HepG2 (cell line): ENCODE measurements at regions not wholly inside any gene's neighbourhood (a gene's known extent, or its start where the extent isn't known, plus 50 kb on each side); places are given as distances from the start of the nearest gene placed in this dataset.

Experiments
- CCDC6 ChIP-seq: sonication (generic); formaldehyde crosslinking; IDR thresholded peaks from 2 replicates; pipeline ENCODE4 v1.8.1; 2022; ENCODE audit warnings: mild to moderate bottlenecking, missing genetic modification reagents, moderate library complexity
- FOXA3 ChIP-seq: IDR thresholded peaks from 2 replicates; pipeline ENCODE4 v1.6.1; 2016; ENCODE audit warnings: missing genetic modification reagents, missing compliant biosample characterization
- FOXP1 ChIP-seq, 2 experiments: fragments of 450-650 bp in 1 of 2; IDR thresholded peaks; 2 replicates each; pipeline ENCODE4 v1.6.1; 2017 to 2018; ENCODE audit warnings: antibody characterized with exemption in 1 of 2
- HHEX ChIP-seq: IDR thresholded peaks from 2 replicates; pipeline ENCODE4 v1.6.1; 2016; ENCODE audit warnings: control low read depth
- HMG20A ChIP-seq: IDR thresholded peaks from 2 replicates; pipeline ENCODE4 v1.6.1; 2016; ENCODE audit warnings: borderline replicate concordance
- ISL2 ChIP-seq: sonication (generic); formaldehyde crosslinking; IDR thresholded peaks from 2 replicates; pipeline ENCODE4 v1.5.0; 2020; ENCODE audit warnings: missing genetic modification reagents
- KLF15 ChIP-seq: sonication (generic); formaldehyde crosslinking; IDR thresholded peaks from 2 replicates; pipeline ENCODE4 v1.8.1; 2023; ENCODE audit warnings: borderline replicate concordance, mild to moderate bottlenecking, inconsistent platforms, missing genetic modification reagents, mixed read lengths
- KLF16 ChIP-seq, 2 experiments: sonication (generic) in 1 of 2; formaldehyde crosslinking in 1 of 2; IDR thresholded peaks; 2 replicates each; pipeline versions ENCODE4 v1.6.1 to v1.8.0; 2016 to 2023; ENCODE audit warnings: missing genetic modification reagents in 2 of 2, missing compliant biosample characterization in 1 of 2
- MIER3 ChIP-seq: IDR thresholded peaks from 2 replicates; pipeline ENCODE4 v1.6.1; 2016; ENCODE audit warnings: missing compliant biosample characterization, borderline replicate concordance
- NCOA2 ChIP-seq: sonication (generic); formaldehyde crosslinking; IDR thresholded peaks from 2 replicates; pipeline ENCODE4 v1.8.0; 2022; ENCODE audit warnings: inconsistent platforms
- NCOR1 ChIP-seq: fragments of 200-600 bp; sonication (generic); IDR thresholded peaks from 2 replicates; pipeline ENCODE4 v1.7.0; 2017; ENCODE audit warnings: antibody characterized with exemption, low read length, borderline replicate concordance
- RCOR2 ChIP-seq: IDR thresholded peaks from 2 replicates; pipeline ENCODE4 v1.6.1; 2016; ENCODE audit warnings: missing biosample characterization, missing genetic modification reagents
- SUZ12 ChIP-seq: fragments of 150-350 bp; IDR thresholded peaks from 2 replicates; pipeline ENCODE4 v1.6.1; 2014; ENCODE audit warnings: low read depth, low read length
- ZNF296 ChIP-seq: sonication (generic); formaldehyde crosslinking; conservative IDR thresholded peaks from 2 replicates; pipeline ENCODE4 v1.5.0; 2020; ENCODE audit warnings: mild to moderate bottlenecking, missing genetic modification reagents
- ZNF652 ChIP-seq: IDR thresholded peaks from 2 replicates; pipeline ENCODE4 v1.6.1; 2016; ENCODE audit warnings: low read depth, borderline replicate concordance
- TF ChIP-seq, protein P1 (sequence below): sonication (generic); formaldehyde crosslinking; IDR thresholded peaks from 2 replicates; pipeline ENCODE4 v1.4.0; 2020; ENCODE audit warnings: missing genetic modification reagents
- TF ChIP-seq, protein P2 (sequence below): sonication (generic); formaldehyde crosslinking; IDR thresholded peaks from 2 replicates; pipeline ENCODE4 v1.8.0; 2022; ENCODE audit warnings: missing genetic modification reagents, mild to moderate bottlenecking, inconsistent platforms, borderline replicate concordance
- TF ChIP-seq, protein P3 (sequence below): sonication (generic); formaldehyde crosslinking; IDR thresholded peaks from 2 replicates; pipeline ENCODE4 v1.4.0; 2020; ENCODE audit warnings: missing genetic modification reagents
- TF ChIP-seq, protein P4 (sequence below): sonication (generic); formaldehyde crosslinking; IDR thresholded peaks from 2 replicates; pipeline ENCODE4 v1.5.0; 2020; ENCODE audit warnings: missing genetic modification reagents, mild to moderate bottlenecking, borderline replicate concordance
- TF ChIP-seq, protein P5 (sequence below): sonication (generic); formaldehyde crosslinking; IDR thresholded peaks from 2 replicates; pipeline ENCODE4 v1.4.0; 2020; ENCODE audit warnings: missing genetic modification reagents, mild to moderate bottlenecking, borderline replicate concordance

DNA sequence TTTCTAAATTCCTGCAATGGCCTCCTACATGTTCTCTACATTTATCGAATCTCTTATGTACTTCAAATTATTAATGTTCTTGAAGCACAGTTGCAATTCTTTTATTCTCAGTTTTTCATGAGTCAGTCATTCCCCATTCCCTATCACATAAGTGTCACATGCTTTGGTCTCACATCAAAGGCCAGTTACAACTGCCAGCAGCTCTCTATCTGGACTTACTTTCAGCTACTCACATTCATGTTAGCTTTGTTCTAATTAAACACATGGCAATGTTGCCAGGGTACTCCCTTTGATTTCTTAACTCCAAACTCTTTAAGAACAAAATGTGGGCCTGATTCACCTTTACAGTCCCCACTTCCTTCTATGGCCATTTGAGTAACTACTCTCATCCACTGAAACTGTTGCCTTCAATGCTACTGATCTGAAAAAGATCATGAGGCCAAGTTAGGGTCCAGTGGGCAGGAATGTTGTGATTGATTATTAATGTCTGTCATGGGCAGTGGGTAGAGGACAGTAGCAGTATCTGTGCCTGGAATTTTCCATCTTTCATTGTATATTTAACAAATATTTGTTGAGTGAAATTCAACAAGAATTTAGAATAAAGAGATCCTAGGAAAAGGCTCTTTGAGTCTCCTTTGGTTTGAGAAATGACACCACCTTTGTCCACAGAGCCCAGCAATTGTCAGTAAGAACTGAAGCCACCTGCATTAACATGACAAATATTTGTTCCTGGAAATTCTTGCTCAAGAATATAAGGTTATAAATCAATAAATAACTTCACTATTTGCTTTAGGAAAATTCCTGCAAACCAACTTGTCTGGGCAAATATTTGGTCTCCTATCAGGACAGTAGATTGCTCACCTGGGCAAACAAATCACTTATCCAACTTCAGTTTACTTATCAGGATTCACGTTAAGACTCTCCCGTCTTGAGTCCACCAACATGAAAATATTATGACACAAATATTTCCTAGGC is 153.6 kb upstream of the SAMSN1 start (continued):
- TF ChIP-seq, protein P1, sequence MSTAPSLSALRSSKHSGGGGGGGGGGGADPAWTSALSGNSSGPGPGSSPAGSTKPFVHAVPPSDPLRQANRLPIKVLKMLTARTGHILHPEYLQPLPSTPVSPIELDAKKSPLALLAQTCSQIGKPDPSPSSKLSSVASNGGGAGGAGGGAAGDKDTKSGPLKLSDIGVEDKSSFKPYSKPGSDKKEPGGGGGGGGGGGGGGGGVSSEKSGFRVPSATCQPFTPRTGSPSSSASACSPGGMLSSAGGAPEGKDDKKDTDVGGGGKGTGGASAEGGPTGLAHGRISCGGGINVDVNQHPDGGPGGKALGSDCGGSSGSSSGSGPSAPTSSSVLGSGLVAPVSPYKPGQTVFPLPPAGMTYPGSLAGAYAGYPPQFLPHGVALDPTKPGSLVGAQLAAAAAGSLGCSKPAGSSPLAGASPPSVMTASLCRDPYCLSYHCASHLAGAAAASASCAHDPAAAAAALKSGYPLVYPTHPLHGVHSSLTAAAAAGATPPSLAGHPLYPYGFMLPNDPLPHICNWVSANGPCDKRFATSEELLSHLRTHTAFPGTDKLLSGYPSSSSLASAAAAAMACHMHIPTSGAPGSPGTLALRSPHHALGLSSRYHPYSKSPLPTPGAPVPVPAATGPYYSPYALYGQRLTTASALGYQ (CRISPR knock-in tag), result peak; percentile 90
- TF ChIP-seq, protein P2, sequence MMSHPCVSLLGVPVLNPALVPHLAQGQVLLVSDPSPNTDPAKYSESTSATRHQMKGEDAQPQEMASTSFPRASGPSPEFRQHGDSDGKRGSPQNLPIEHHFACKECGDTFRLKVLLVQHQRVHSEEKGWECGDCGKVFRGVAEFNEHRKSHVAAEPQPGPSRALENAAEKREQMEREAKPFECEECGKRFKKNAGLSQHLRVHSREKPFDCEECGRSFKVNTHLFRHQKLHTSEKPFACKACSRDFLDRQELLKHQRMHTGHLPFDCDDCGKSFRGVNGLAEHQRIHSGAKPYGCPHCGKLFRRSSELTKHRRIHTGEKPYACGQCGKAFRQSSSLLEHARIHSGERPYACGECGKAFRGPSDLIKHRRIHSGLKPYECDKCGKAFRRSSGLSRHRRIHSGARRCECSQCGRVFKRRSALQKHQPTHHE, result no peak
- TF ChIP-seq, protein P3, sequence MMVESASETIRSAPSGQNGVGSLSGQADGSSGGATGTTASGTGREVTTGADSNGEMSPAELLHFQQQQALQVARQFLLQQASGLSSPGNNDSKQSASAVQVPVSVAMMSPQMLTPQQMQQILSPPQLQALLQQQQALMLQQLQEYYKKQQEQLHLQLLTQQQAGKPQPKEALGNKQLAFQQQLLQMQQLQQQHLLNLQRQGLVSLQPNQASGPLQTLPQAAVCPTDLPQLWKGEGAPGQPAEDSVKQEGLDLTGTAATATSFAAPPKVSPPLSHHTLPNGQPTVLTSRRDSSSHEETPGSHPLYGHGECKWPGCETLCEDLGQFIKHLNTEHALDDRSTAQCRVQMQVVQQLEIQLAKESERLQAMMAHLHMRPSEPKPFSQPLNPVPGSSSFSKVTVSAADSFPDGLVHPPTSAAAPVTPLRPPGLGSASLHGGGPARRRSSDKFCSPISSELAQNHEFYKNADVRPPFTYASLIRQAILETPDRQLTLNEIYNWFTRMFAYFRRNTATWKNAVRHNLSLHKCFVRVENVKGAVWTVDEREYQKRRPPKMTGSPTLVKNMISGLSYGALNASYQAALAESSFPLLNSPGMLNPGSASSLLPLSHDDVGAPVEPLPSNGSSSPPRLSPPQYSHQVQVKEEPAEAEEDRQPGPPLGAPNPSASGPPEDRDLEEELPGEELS (CRISPR knock-in tag), result peak; percentile 39; the same call in 1 of the 2 replicates
- TF ChIP-seq, protein P4, sequence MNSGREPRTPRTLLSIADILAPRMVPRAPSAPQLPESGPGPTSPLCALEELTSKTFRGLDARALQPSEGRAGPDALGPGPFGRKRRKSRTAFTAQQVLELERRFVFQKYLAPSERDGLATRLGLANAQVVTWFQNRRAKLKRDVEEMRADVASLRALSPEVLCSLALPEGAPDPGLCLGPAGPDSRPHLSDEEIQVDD (CRISPR knock-in tag), result no peak
- TF ChIP-seq CCDC6 (CRISPR knock-in tag) (no peak), HMG20A (CRISPR knock-in tag) (peak; percentile 86), RCOR2 (CRISPR knock-in tag) (0 out of 2 replicates have a peak, but pooled peaks have one; percentile 25), ISL2 (peak; percentile 69), HHEX (CRISPR knock-in tag) (peak; percentile 94), NCOA2 (peak; percentile 75), KLF15 (CRISPR knock-in tag) (no peak), ZNF296 (CRISPR knock-in tag) (no peak), NCOR1 (peak; percentile 43; the same call in 1 of the 2 replicates), FOXA3 (CRISPR knock-in tag) (peak; percentile 81), FOXP1 (IDR thresholded peaks at IDR 0.05) (no peak), FOXP1 (CRISPR knock-in tag; IDR thresholded peaks at IDR 0.05) (peak; percentile 59; the same call in 1 of the 2 replicates), SUZ12 (no peak), KLF16 (CRISPR knock-in tag; IDR thresholded peaks at IDR 0.05) (peak in 1 of 2 experiments; percentile 57; a peak in 1 of 4 replicates), MIER3 (CRISPR knock-in tag) (no peak; the same call in 1 of the 2 replicates), ZNF652 (no peak)
- TF ChIP-seq, protein P5, sequence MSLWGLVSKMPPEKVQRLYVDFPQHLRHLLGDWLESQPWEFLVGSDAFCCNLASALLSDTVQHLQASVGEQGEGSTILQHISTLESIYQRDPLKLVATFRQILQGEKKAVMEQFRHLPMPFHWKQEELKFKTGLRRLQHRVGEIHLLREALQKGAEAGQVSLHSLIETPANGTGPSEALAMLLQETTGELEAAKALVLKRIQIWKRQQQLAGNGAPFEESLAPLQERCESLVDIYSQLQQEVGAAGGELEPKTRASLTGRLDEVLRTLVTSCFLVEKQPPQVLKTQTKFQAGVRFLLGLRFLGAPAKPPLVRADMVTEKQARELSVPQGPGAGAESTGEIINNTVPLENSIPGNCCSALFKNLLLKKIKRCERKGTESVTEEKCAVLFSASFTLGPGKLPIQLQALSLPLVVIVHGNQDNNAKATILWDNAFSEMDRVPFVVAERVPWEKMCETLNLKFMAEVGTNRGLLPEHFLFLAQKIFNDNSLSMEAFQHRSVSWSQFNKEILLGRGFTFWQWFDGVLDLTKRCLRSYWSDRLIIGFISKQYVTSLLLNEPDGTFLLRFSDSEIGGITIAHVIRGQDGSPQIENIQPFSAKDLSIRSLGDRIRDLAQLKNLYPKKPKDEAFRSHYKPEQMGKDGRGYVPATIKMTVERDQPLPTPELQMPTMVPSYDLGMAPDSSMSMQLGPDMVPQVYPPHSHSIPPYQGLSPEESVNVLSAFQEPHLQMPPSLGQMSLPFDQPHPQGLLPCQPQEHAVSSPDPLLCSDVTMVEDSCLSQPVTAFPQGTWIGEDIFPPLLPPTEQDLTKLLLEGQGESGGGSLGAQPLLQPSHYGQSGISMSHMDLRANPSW (CRISPR knock-in tag), result no peak
